Adipocyte (in vitro differentiated cells): ENCODE measurements at regions not wholly inside any gene's neighbourhood (a gene's known extent, or its start where the extent isn't known, plus 50 kb on each side); places are given as distances from the start of the nearest gene placed in this dataset.
A peak's percentile ranks its signal among the peaks of the same experiment; 100 is the strongest.

ENCODE experiments used
- DNase-seq: peaks from one replicate; pipeline ENCODE4 v3.0.0-alpha.2; 2015; ENCODE audit warnings: low read depth
- H3K27me3 ChIP-seq: replicated peaks from 2 replicates; pipeline ENCODE4 v1.7.0; 2013; ENCODE audit warnings: mild to moderate bottlenecking, low read length, moderate library complexity; ENCODE audit not compliant: control insufficient read depth, insufficient read depth
- H3K36me3 ChIP-seq: 2 replicates; pipeline ENCODE4 v1.7.0; 2013; ENCODE audit warnings: low read length, mild to moderate bottlenecking, moderate library complexity; ENCODE audit not compliant: control insufficient read depth, insufficient read depth, severe bottlenecking
- H3K4me1 ChIP-seq: 2 replicates; pipeline ENCODE4 v1.7.0; 2013; ENCODE audit warnings: mild to moderate bottlenecking, low read length, moderate library complexity; ENCODE audit not compliant: control insufficient read depth, insufficient read depth
- H3K4me3 ChIP-seq: 2 replicates; pipeline ENCODE4 v1.7.0; 2013; ENCODE audit warnings: mild to moderate bottlenecking, low read length, moderate library complexity
- H3K9ac ChIP-seq: 2 replicates; pipeline ENCODE4 v1.7.0; 2013; ENCODE audit warnings: mild to moderate bottlenecking, low read length, moderate library complexity
- H3K9me3 ChIP-seq: 2 replicates; pipeline ENCODE4 v1.7.0; 2013; ENCODE audit warnings: mild to moderate bottlenecking, low read length, moderate library complexity; ENCODE audit not compliant: control insufficient read depth

GRCh38 chr7:41334071-41334862, 368.6 kb downstream of the INHBA start:
- Histone ChIP-seq H3K27me3 (no peaks in the 10 kb centered on the region), H3K36me3 (no peaks in the 10 kb centered on the region)
- no peak for DNase-seq

DNA sequence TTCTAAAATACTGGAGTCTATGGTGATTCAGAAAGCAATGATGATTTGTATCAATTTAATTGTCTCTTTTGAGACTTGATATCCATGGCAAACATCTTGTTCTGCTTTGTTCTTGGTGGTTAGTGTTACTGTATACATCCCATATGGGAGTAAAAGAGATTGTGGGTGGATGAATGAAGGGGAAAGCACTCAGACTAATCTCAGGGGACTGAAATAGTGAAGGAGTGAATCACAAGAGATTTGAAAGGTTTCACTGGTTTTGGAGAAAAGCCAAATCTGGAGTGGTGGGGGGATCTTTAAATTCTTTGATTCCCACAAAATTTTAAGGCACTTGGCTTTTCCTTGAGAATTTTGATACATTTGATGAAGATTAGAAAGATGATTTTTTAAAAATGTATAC, 369.4 kb downstream of the INHBA start:
- peaks cover 10% of the 10 kb centered on the region for H3K4me1 ChIP-seq
- peak; percentile 63 for DNase-seq
- H3K36me3 ChIP-seq, result no peaks in the 10 kb centered on the region
- no peaks in the 10 kb centered on the region for H3K9me3 ChIP-seq
- H3K27me3 ChIP-seq, result no peaks in the 10 kb centered on the region
- H3K4me3 ChIP-seq, result no peak overlapping the region
- H3K9ac ChIP-seq, result no peak overlapping the region

More at GRCh38 chr7:41334071-41334862, 368.6 kb downstream of the INHBA start:
- Histone ChIP-seq H3K4me1 (peaks cover 10% of the 10 kb centered on the region), H3K9ac (no peak overlapping the region), H3K4me3 (no peak overlapping the region), H3K9me3 (no peaks in the 10 kb centered on the region)

GRCh38 chr7:41331194-41331593, 371.7 kb downstream of the INHBA start:
- Histone ChIP-seq H3K9ac (no peak overlapping the region), H3K9me3 (no peaks in the 10 kb centered on the region), H3K4me3 (no peak overlapping the region), H3K27me3 (no peaks in the 10 kb centered on the region), H3K4me1 (peaks cover 15% of the 10 kb centered on the region), H3K36me3 (no peaks in the 10 kb centered on the region)
- no peak for DNase-seq

GRCh38 chr7:41328544-41328943, 374.3 kb downstream of the INHBA start:
- Histone ChIP-seq H3K9ac (no peak overlapping the region), H3K4me3 (no peak overlapping the region), H3K36me3 (no peaks in the 10 kb centered on the region), H3K4me1 (peaks cover 12% of the 10 kb centered on the region), H3K9me3 (no peaks in the 10 kb centered on the region), H3K27me3 (no peaks in the 10 kb centered on the region)
- peak; percentile 6 for DNase-seq

- Histone ChIP-seq H3K9me3 (no peaks in the 10 kb centered on the region), H3K9ac (no peak overlapping the region), H3K4me3 (no peak overlapping the region), H3K36me3 (no peaks in the 10 kb centered on the region), H3K27me3 (no peaks in the 10 kb centered on the region), H3K4me1 (peaks cover 8% of the 10 kb centered on the region)
- DNase-seq, result peak; percentile 48
Measured at GRCh38 chr7:41328131-41328530, 374.8 kb downstream of the INHBA start.

- DNase-seq, result no peak
- Histone ChIP-seq H3K9ac (no peak overlapping the region), H3K4me1 (peaks cover 8% of the 10 kb centered on the region), H3K4me3 (no peak overlapping the region), H3K9me3 (no peaks in the 10 kb centered on the region), H3K27me3 (no peaks in the 10 kb centered on the region), H3K36me3 (no peaks in the 10 kb centered on the region)
Measured at GRCh38 chr7:41326616-41327015, 376.3 kb downstream of the INHBA start.

DNA sequence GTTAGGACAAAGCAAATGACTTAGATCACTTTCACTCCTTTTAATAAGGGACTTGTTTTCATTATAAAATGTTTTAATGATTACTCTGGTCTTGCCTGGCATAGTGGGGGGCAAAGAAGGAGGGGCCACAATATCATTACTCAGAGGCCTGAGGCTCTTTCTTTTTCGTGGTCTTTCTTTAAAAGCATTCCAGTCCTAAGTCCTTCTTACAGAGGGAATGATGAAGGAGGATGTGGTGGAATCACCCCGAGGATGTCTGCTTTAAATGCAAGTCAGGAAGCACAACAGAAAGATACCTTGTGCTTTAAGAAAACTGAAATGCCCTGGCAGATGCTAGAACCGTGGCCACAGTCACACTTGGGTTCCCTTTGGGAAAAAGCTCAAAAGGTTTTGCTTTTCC, 379.1 kb downstream of the INHBA start:
- no peak for DNase-seq
- Histone ChIP-seq H3K4me1 (peaks cover 26% of the 10 kb centered on the region), H3K36me3 (no peaks in the 10 kb centered on the region), H3K9me3 (no peaks in the 10 kb centered on the region), H3K4me3 (no peak overlapping the region), H3K9ac (no peak overlapping the region), H3K27me3 (no peaks in the 10 kb centered on the region)

DNA sequence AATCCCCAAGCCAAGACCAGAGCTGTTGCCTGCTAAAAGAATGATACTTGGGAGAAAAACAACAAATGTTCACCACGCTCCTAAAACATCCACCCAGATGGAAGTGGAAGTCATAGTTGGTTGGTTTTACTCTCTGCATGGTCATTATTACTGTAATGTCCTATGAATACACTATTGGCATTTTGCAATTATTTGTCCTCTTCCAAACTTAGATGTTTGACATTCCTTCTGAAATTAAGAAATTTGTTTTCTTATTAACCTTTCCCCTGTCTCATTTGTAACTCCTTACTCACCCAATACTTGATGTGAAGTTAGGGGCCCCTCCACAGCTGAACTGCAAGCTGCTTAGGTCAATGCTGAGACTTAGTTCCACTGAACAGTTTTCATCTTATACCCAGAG, 383.3 kb downstream of the INHBA start:
- H3K9ac ChIP-seq, result peak overlapping the region; percentile 43
- H3K36me3 ChIP-seq, result no peaks in the 10 kb centered on the region
- H3K27me3 ChIP-seq, result no peaks in the 10 kb centered on the region
- peaks cover 18% of the 10 kb centered on the region for H3K4me1 ChIP-seq
- H3K9me3 ChIP-seq, result no peaks in the 10 kb centered on the region
- DNase-seq, result peak; percentile 52
- no peak overlapping the region for H3K4me3 ChIP-seq

- no peak for DNase-seq
- Histone ChIP-seq H3K9me3 (no peaks in the 10 kb centered on the region), H3K36me3 (no peaks in the 10 kb centered on the region), H3K4me1 (peaks cover 18% of the 10 kb centered on the region), H3K27me3 (no peaks in the 10 kb centered on the region), H3K9ac (no peak overlapping the region), H3K4me3 (no peak overlapping the region)
Measured at GRCh38 chr7:41316410-41316809, 386.5 kb downstream of the INHBA start.

DNA sequence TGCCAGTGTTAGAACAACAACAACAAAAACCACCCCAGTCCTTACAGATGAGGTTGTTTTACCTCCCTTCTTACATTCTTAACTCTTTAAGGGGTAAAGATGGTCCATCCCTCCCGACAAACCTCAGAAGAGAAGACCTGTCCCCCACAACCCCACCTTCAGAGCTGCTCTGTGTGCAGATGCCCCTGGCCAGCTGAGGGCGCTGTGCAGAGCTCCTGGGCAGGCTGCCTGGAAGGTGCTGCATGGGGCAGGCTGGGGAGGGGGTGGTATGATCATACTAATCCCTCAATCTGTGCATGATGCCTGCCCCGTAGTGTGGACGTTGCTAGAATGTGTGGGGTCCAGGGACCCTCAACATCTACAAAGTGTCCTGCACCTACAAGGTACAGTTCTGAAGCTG, 387.1 kb downstream of the INHBA start:
- DNase-seq, result no peak
- no peaks in the 10 kb centered on the region for H3K36me3 ChIP-seq
- no peaks in the 10 kb centered on the region for H3K27me3 ChIP-seq
- no peak overlapping the region for H3K4me3 ChIP-seq
- H3K9me3 ChIP-seq, result no peaks in the 10 kb centered on the region
- peaks cover 18% of the 10 kb centered on the region for H3K4me1 ChIP-seq
- H3K9ac ChIP-seq, result no peak overlapping the region

DNA sequence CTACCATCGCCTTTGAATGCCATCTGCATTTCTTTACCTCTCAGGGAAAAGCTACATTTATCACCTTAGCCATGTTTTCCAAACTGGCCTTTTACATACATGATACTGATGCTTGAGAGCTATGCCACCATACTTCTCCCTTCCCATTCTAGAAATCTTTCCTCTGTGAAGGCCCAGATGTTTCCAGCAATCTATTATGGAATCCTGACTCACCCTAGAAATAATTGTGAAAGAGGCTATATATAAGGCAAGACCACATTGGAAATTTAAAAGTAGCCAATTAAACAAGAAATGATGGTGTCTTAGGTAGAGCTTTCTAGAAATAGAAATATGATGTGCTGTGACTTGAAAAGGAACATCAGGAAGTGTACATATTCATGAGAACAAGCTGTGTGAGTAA, 389.7 kb downstream of the INHBA start:
- Histone ChIP-seq H3K9me3 (no peaks in the 10 kb centered on the region), H3K4me1 (no peaks in the 10 kb centered on the region), H3K4me3 (no peak overlapping the region), H3K27me3 (no peaks in the 10 kb centered on the region), H3K36me3 (no peaks in the 10 kb centered on the region), H3K9ac (no peak overlapping the region)
- no peak for DNase-seq

DNA sequence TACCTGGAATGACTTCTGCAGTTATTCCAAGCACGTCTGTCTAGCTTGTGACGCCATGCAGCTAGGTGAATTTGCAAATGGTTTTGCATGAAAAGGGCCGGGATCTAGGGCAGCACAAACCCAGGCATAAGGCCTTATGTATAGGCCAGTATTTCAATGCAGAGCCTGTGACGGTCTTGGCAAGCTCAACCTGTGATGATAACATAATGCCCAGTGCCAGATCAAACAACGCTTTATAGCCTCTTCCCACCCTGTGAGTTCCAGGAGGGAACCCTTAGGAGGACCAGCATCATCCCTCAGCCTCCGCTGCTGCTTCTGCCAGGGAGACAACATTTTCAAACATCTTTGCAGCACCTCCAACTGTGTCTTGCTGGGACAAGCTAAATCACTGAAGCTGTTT, 390.7 kb downstream of the INHBA start:
- Histone ChIP-seq H3K4me1 (no peaks in the 10 kb centered on the region), H3K9ac (no peak overlapping the region), H3K36me3 (no peaks in the 10 kb centered on the region), H3K4me3 (no peak overlapping the region), H3K9me3 (no peaks in the 10 kb centered on the region), H3K27me3 (no peaks in the 10 kb centered on the region)
- DNase-seq, result no peak
